Activated T-helper 2 cell treated with anti-CD3 and anti-CD28 coated beads, Interferon-gamma antibody, Interleukin-2, Interleukin-4, amounts not matched to agents 10 μg/mL and 5 μg/mL and 100 μg/mL, durations not matched to agents 14 hours and 24 hours and 36 hours (primary cell): ENCODE measurements at regions not wholly inside any gene's neighbourhood (a gene's known extent, or its start where the extent isn't known, plus 50 kb on each side); places are given as distances from the start of the nearest gene placed in this dataset.
A peak's percentile ranks its signal among the peaks of the same experiment; 100 is the strongest.

Experiments used
- DNase-seq: peaks from one replicate; pipeline ENCODE4 v3.0.0; 2021; ENCODE audit warnings: low spot score
- H3K27ac Mint-ChIP-seq: one replicate; pipeline ENCODE4 v1.8.0; 2021; ENCODE audit warnings: mixed read lengths
- H3K27me3 Mint-ChIP-seq: one replicate; pipeline ENCODE4 v1.8.0; 2021; ENCODE audit warnings: low read depth, mixed read lengths
- H3K36me3 Mint-ChIP-seq: one replicate; pipeline ENCODE4 v1.8.0; 2021; ENCODE audit warnings: low read depth, mixed read lengths
- H3K4me1 Mint-ChIP-seq: one replicate; pipeline ENCODE4 v1.8.0; 2021; ENCODE audit warnings: low read depth, mixed read lengths
- H3K4me3 Mint-ChIP-seq: one replicate; pipeline ENCODE4 v1.8.0; 2021; ENCODE audit warnings: low read depth, mild to moderate bottlenecking, moderate library complexity, mixed read lengths
- H3K9me3 Mint-ChIP-seq: one replicate; pipeline ENCODE4 v1.8.0; 2021; ENCODE audit warnings: mixed read lengths
- intact Hi-C: fragments of 100-400 bp; cut with micrococcal nuclease; formaldehyde crosslinking; loops from one replicate; pipeline ENCODE4 v1.15.1; 2023

GRCh38 chr21:39097981-39098380 is 85.3 kb downstream of the PSMG1 start:
- peaks cover 3% of the 10 kb centered on the region for H3K4me1 Mint-ChIP-seq
- no peaks in the 10 kb centered on the region for H3K36me3 Mint-ChIP-seq
- H3K4me3 Mint-ChIP-seq, result no peak overlapping the region
- peaks cover 21% of the 10 kb centered on the region for H3K27me3 Mint-ChIP-seq
- no peak for DNase-seq
- H3K9me3 Mint-ChIP-seq, result no peaks in the 10 kb centered on the region
- H3K27ac Mint-ChIP-seq, result no peak overlapping the region
- intact Hi-C loops, result no loop called here

GRCh38 chr21:39097335-39097861 is 85.9 kb downstream of the PSMG1 start:
- H3K27me3 Mint-ChIP-seq, result peaks cover 19% of the 10 kb centered on the region
- intact Hi-C loops, result no loop called here

GRCh38 chr21:39096754-39097153 is 86.5 kb downstream of the PSMG1 start:
- Mint-ChIP-seq H3K36me3 (no peaks in the 10 kb centered on the region), H3K27ac (no peak overlapping the region), H3K4me1 (peaks cover 3% of the 10 kb centered on the region), H3K27me3 (peaks cover 17% of the 10 kb centered on the region), H3K9me3 (no peaks in the 10 kb centered on the region), H3K4me3 (no peak overlapping the region)
- no peak for DNase-seq
- intact Hi-C loops, result no loop called here

More at GRCh38 chr21:39097335-39097861, 85.9 kb downstream of the PSMG1 start:
- Mint-ChIP-seq H3K27ac (no peak overlapping the region), H3K9me3 (no peaks in the 10 kb centered on the region), H3K4me1 (peaks cover 3% of the 10 kb centered on the region), H3K36me3 (no peaks in the 10 kb centered on the region), H3K4me3 (no peak overlapping the region)
- no peak for DNase-seq

DNA sequence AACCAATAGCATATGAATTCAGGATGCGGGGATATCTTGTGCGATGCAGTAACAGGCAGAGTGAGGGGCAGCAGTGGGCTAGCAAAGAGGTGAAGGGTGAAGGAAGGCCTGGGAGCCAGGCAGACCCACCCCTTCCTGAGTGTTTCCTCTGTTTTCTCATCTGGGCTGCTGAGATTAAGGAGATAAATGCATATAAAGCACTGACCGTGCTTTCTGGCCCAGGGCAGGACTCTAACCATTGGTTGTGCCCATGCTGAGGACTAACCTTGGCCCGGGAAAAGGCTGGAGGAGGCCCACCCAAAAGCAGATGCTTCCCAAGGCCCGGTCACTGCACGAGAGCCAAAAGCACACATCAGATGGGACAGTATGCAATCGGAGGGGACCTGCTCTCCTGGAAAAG is 87.6 kb downstream of the PSMG1 start:
- H3K9me3 Mint-ChIP-seq, result no peaks in the 10 kb centered on the region
- H3K36me3 Mint-ChIP-seq, result no peaks in the 10 kb centered on the region
- H3K27me3 Mint-ChIP-seq, result peaks cover 8% of the 10 kb centered on the region
- H3K27ac Mint-ChIP-seq, result no peak overlapping the region
- no peak for DNase-seq
- H3K4me1 Mint-ChIP-seq, result peaks cover 3% of the 10 kb centered on the region
- H3K4me3 Mint-ChIP-seq, result no peak overlapping the region
- intact Hi-C loops, result no loop called here

- Mint-ChIP-seq H3K4me1 (peaks cover 3% of the 10 kb centered on the region), H3K4me3 (no peak overlapping the region), H3K36me3 (no peaks in the 10 kb centered on the region), H3K27ac (no peak overlapping the region), H3K9me3 (no peaks in the 10 kb centered on the region), H3K27me3 (peaks cover 3% of the 10 kb centered on the region)
- intact Hi-C loops, result no loop called here
- no peak for DNase-seq
Observed at GRCh38 chr21:39094847-39095579, 88.2 kb downstream of the PSMG1 start.

- Mint-ChIP-seq H3K27ac (no peak overlapping the region), H3K36me3 (no peaks in the 10 kb centered on the region), H3K4me3 (no peak overlapping the region), H3K4me1 (peaks cover 3% of the 10 kb centered on the region), H3K9me3 (no peaks in the 10 kb centered on the region), H3K27me3 (no peaks in the 10 kb centered on the region)
- no peak for DNase-seq
- intact Hi-C loops, result no loop called here
Observed at GRCh38 chr21:39094087-39094780, 89.0 kb downstream of the PSMG1 start.

GRCh38 chr21:39093526-39093925 is 89.7 kb downstream of the PSMG1 start:
- no peaks in the 10 kb centered on the region for H3K27me3 Mint-ChIP-seq
- intact Hi-C loops, result no loop called here
- no peaks in the 10 kb centered on the region for H3K9me3 Mint-ChIP-seq
- no peak overlapping the region for H3K27ac Mint-ChIP-seq
- DNase-seq, result no peak
- no peak overlapping the region for H3K4me3 Mint-ChIP-seq
- peaks cover 3% of the 10 kb centered on the region for H3K4me1 Mint-ChIP-seq
- H3K36me3 Mint-ChIP-seq, result no peaks in the 10 kb centered on the region

- peaks cover 2% of the 10 kb centered on the region for H3K27me3 Mint-ChIP-seq
- no peaks in the 10 kb centered on the region for H3K9me3 Mint-ChIP-seq
- no peak for DNase-seq
- no peak overlapping the region for H3K4me3 Mint-ChIP-seq
- intact Hi-C loops, result no loop called here
- no peaks in the 10 kb centered on the region for H3K36me3 Mint-ChIP-seq
- H3K4me1 Mint-ChIP-seq, result no peaks in the 10 kb centered on the region
- peak overlapping the region; percentile 49 for H3K27ac Mint-ChIP-seq
Observed at GRCh38 chr21:39088831-39089380, 94.3 kb downstream of the PSMG1 start.

GRCh38 chr21:39088031-39088370 is 95.2 kb downstream of the PSMG1 start:
- H3K27ac Mint-ChIP-seq, result no peak overlapping the region
- H3K4me1 Mint-ChIP-seq, result no peaks in the 10 kb centered on the region
- DNase-seq, result no peak
- no peak overlapping the region for H3K4me3 Mint-ChIP-seq
- H3K36me3 Mint-ChIP-seq, result no peaks in the 10 kb centered on the region
- intact Hi-C loops, result no loop called here
- no peaks in the 10 kb centered on the region for H3K9me3 Mint-ChIP-seq
- H3K27me3 Mint-ChIP-seq, result peaks cover 2% of the 10 kb centered on the region

- DNase-seq, result no peak
- Mint-ChIP-seq H3K4me3 (no peak overlapping the region), H3K27me3 (peaks cover 3% of the 10 kb centered on the region), H3K9me3 (no peaks in the 10 kb centered on the region), H3K27ac (no peak overlapping the region), H3K4me1 (no peaks in the 10 kb centered on the region), H3K36me3 (no peaks in the 10 kb centered on the region)
- intact Hi-C loops, result no loop called here
Observed at GRCh38 chr21:39087238-39088030, 95.8 kb downstream of the PSMG1 start.

- intact Hi-C loops, result no loop called here
- H3K4me1 Mint-ChIP-seq, result no peaks in the 10 kb centered on the region
- H3K4me3 Mint-ChIP-seq, result no peak overlapping the region
Observed at GRCh38 chr21:39086547-39086946, 96.7 kb downstream of the PSMG1 start.

DNA sequence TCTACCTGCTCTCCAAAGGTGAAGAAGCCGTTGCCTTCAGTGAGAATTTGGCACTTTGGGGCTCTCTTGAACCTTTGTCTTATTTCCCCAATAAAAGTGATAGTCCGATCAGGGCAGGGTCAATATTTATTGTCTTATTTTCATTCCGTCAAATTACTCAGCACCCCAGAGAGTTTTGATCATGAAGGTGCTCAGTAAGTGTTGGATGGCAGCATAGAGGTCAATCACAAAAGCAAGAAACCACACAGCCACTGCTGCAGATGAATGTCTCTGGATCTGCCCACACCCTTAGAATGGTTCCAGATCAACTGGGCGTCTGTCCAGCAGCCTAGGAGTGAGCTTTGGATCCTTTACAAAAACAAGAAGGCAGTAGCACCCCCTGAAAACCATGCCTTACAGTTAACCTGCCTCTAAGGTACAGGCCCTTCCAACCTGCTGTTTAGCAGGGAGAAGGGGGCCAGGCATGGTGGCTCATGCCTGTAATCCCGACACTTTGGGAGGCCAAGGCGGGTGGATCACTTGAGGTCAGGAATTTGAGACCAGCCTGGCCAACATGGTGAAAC is 97.3 kb downstream of the PSMG1 start:
- Mint-ChIP-seq H3K36me3 (no peaks in the 10 kb centered on the region), H3K27ac (no peak overlapping the region), H3K4me3 (no peak overlapping the region), H3K9me3 (no peaks in the 10 kb centered on the region), H3K27me3 (peaks cover 7% of the 10 kb centered on the region), H3K4me1 (no peaks in the 10 kb centered on the region)
- intact Hi-C loops, result no loop called here
- no peak for DNase-seq

More at GRCh38 chr21:39086547-39086946, 96.7 kb downstream of the PSMG1 start:
- H3K36me3 Mint-ChIP-seq, result no peaks in the 10 kb centered on the region
- H3K9me3 Mint-ChIP-seq, result no peaks in the 10 kb centered on the region
- H3K27ac Mint-ChIP-seq, result no peak overlapping the region
- DNase-seq, result no peak
- H3K27me3 Mint-ChIP-seq, result peaks cover 3% of the 10 kb centered on the region
